ENCODE measurements at regions not wholly inside any gene's neighbourhood (a gene's known extent, or its start where the extent isn't known, plus 50 kb on each side); places are given as distances from the start of the nearest gene placed in this dataset.

DNA sequence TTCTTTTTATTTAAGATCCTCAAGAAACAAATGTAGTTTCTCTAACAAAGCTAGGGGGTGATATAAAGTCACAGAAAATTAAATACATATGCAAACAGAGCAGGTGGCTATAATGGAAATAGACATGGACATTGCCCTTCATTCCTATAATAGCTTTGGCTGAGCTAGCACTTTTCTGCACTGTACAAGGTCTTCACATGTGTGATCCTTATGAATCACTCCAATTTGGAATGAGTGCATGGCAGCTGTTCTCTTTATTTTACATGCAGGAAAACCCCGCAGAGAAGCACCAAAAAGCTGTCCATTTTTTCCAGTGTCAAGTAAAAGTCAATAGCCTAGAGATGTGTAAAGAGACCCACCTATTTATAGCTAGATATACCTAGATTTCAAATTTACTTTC, 747.4 kb upstream of the SLC8A1 start (continued):
- TF ChIP-seq, protein P1, sequence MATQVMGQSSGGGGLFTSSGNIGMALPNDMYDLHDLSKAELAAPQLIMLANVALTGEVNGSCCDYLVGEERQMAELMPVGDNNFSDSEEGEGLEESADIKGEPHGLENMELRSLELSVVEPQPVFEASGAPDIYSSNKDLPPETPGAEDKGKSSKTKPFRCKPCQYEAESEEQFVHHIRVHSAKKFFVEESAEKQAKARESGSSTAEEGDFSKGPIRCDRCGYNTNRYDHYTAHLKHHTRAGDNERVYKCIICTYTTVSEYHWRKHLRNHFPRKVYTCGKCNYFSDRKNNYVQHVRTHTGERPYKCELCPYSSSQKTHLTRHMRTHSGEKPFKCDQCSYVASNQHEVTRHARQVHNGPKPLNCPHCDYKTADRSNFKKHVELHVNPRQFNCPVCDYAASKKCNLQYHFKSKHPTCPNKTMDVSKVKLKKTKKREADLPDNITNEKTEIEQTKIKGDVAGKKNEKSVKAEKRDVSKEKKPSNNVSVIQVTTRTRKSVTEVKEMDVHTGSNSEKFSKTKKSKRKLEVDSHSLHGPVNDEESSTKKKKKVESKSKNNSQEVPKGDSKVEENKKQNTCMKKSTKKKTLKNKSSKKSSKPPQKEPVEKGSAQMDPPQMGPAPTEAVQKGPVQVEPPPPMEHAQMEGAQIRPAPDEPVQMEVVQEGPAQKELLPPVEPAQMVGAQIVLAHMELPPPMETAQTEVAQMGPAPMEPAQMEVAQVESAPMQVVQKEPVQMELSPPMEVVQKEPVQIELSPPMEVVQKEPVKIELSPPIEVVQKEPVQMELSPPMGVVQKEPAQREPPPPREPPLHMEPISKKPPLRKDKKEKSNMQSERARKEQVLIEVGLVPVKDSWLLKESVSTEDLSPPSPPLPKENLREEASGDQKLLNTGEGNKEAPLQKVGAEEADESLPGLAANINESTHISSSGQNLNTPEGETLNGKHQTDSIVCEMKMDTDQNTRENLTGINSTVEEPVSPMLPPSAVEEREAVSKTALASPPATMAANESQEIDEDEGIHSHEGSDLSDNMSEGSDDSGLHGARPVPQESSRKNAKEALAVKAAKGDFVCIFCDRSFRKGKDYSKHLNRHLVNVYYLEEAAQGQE (IDR thresholded peaks at IDR 0.05), result no peak
- TF ChIP-seq SREBF2 (IDR thresholded peaks at IDR 0.05) (no peak), HOXA7 (CRISPR knock-in tag; IDR thresholded peaks at IDR 0.05) (no peak)

DNA sequence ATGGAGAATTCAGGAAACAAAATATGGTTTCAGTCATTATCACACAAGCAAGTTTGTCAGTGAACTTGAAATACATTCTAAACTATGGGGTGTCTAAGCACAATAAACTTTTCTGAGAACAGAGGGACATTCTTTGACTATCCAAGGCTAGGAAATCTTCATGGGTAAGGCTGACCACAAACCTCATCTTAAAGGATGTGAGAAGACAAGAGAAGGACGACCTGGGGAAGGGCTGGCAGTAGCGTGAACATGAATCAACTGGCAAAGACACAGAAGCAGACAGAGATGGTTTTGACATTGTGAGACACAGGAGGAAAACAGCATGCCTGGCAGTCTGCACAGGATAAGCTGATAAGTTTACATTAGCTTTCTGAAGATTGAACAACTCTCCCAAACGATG, 752.4 kb upstream of the SLC8A1 start:
- Histone ChIP-seq H3K27ac (no peak overlapping the region), H3K9me3 (no peaks in the 10 kb centered on the region), H3K4me2 (no peak overlapping the region), H3K4me1 (no peaks in the 10 kb centered on the region), H3K4me3 (no peak overlapping the region)
- 4% methylated on average over 3 of the region's 3 CpGs for WGBS (ENCODE audit: missing lambda C conversion rate)
- ChIA-PET POLR2A (no interaction called here), CTCF (no interaction called here)
- TF ChIP-seq RAD21 (conservative IDR thresholded peaks at IDR 0.05 in 1 of 2, IDR thresholded peaks at IDR 0.05 in 1 of 2), result no peak
- no peak for TF ChIP-seq CEBPB (IDR thresholded peaks at IDR 0.05)
- TF ChIP-seq CHD2 (IDR thresholded peaks at IDR 0.05; ENCODE audit: low read length, partially characterized antibody), result no peak
- TF ChIP-seq HEYL (CRISPR knock-in tag; IDR thresholded peaks at IDR 0.05), result no peak
- no peak for TF ChIP-seq GATA3 (IDR thresholded peaks at IDR 0.05; ENCODE audit: borderline replicate concordance)
- TF ChIP-seq POLR2A (IDR thresholded peaks at IDR 0.05; ENCODE audit: low read length), result no peak
- TF ChIP-seq NR3C1 (IDR thresholded peaks at IDR 0.05), result no peak
- TF ChIP-seq SMC3 (IDR thresholded peaks at IDR 0.05), result no peak
- no peak for TF ChIP-seq ZC3H11A (IDR thresholded peaks at IDR 0.05)
- TF ChIP-seq RARB (CRISPR knock-in tag; IDR thresholded peaks at IDR 0.05), result no peak
- TF ChIP-seq, protein P2, sequence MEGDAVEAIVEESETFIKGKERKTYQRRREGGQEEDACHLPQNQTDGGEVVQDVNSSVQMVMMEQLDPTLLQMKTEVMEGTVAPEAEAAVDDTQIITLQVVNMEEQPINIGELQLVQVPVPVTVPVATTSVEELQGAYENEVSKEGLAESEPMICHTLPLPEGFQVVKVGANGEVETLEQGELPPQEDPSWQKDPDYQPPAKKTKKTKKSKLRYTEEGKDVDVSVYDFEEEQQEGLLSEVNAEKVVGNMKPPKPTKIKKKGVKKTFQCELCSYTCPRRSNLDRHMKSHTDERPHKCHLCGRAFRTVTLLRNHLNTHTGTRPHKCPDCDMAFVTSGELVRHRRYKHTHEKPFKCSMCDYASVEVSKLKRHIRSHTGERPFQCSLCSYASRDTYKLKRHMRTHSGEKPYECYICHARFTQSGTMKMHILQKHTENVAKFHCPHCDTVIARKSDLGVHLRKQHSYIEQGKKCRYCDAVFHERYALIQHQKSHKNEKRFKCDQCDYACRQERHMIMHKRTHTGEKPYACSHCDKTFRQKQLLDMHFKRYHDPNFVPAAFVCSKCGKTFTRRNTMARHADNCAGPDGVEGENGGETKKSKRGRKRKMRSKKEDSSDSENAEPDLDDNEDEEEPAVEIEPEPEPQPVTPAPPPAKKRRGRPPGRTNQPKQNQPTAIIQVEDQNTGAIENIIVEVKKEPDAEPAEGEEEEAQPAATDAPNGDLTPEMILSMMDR (IDR thresholded peaks at IDR 0.05), result no peak
- no peak for TF ChIP-seq ZSCAN20 (CRISPR knock-in tag; IDR thresholded peaks at IDR 0.05)
- no peak for TF ChIP-seq NPAS2 (CRISPR knock-in tag; IDR thresholded peaks at IDR 0.05; ENCODE audit: borderline replicate concordance)
- no peak for TF ChIP-seq FOSL2 (IDR thresholded peaks at IDR 0.05)
- no peak for TF ChIP-seq FOSL2 (CRISPR knock-in tag; IDR thresholded peaks at IDR 0.05)
- ATAC-seq, result no peak
- no peak for FAIRE-seq
- DNase-seq (ENCODE audit: low read depth in 1 of 2, low spot score in 1 of 2), result no peak

DNA sequence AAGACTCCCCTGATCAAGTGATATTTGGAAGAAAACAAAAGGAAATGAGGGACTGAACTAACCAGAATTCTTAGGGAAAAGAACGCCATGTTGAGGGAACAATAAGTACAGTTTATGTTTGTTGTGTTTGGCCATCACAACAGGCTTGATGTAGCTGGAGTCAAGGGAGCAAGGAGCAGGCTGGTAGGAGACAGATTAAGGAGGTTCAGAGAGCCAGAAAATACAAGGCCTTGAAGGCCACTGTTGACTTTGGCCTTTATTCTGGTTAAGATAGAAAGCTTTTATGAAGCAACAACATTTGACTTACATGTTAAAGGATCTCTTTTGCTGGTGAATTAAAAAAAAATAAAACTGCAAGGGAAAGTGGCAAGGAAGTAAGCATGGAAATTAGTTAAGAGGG, 754.1 kb upstream of the SLC8A1 start:
- Histone ChIP-seq H3K27ac (no peak overlapping the region), H3K4me1 (no peaks in the 10 kb centered on the region), H3K4me3 (no peak overlapping the region), H3K9me3 (no peaks in the 10 kb centered on the region), H3K4me2 (no peak overlapping the region)
- 14% methylated on average over 1 of the region's 1 CpG for WGBS (ENCODE audit: missing lambda C conversion rate)
- FAIRE-seq (no peak), DNase-seq (ENCODE audit: low read depth in 1 of 2, low spot score in 1 of 2) (no peak), ATAC-seq (no peak)
- TF ChIP-seq NFE2L2 (conservative IDR thresholded peaks at IDR 0.05; ENCODE audit: low read length) (no peak), TP53 (CRISPR knock-in tag; IDR thresholded peaks at IDR 0.05) (no peak), SMC3 (IDR thresholded peaks at IDR 0.05) (no peak), FOXS1 (CRISPR knock-in tag; IDR thresholded peaks at IDR 0.05) (no peak), KDM1A (IDR thresholded peaks at IDR 0.05; ENCODE audit: low read depth) (no peak), SREBF2 (IDR thresholded peaks at IDR 0.05) (no peak), EHMT2 (IDR thresholded peaks at IDR 0.05; ENCODE audit: low read depth) (no peak), POLR2AphosphoS2 (conservative IDR thresholded peaks at IDR 0.05; ENCODE audit: low read length) (no peak), NR3C1 (IDR thresholded peaks at IDR 0.05) (no peak), CHD2 (IDR thresholded peaks at IDR 0.05; ENCODE audit: low read length, partially characterized antibody) (no peak), MAZ (IDR thresholded peaks at IDR 0.05; ENCODE audit: borderline replicate concordance, low read depth, low read length) (no peak), RARB (CRISPR knock-in tag; IDR thresholded peaks at IDR 0.05) (no peak), JUNB (IDR thresholded peaks at IDR 0.05) (no peak), ZC3H11A (IDR thresholded peaks at IDR 0.05) (no peak), EHF (CRISPR knock-in tag; IDR thresholded peaks at IDR 0.05) (no peak), HEYL (CRISPR knock-in tag; IDR thresholded peaks at IDR 0.05) (no peak), POLR2A (IDR thresholded peaks at IDR 0.05; ENCODE audit: low read length) (no peak)
- TF ChIP-seq, protein P2 (IDR thresholded peaks at IDR 0.05), result no peak
- TF ChIP-seq, protein P3, sequence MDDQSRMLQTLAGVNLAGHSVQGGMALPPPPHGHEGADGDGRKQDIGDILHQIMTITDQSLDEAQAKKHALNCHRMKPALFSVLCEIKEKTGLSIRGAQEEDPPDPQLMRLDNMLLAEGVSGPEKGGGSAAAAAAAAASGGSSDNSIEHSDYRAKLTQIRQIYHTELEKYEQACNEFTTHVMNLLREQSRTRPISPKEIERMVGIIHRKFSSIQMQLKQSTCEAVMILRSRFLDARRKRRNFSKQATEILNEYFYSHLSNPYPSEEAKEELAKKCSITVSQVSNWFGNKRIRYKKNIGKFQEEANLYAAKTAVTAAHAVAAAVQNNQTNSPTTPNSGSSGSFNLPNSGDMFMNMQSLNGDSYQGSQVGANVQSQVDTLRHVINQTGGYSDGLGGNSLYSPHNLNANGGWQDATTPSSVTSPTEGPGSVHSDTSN (IDR thresholded peaks at IDR 0.05), result no peak
- TF ChIP-seq, protein P4, sequence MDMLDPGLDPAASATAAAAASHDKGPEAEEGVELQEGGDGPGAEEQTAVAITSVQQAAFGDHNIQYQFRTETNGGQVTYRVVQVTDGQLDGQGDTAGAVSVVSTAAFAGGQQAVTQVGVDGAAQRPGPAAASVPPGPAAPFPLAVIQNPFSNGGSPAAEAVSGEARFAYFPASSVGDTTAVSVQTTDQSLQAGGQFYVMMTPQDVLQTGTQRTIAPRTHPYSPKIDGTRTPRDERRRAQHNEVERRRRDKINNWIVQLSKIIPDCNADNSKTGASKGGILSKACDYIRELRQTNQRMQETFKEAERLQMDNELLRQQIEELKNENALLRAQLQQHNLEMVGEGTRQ (IDR thresholded peaks at IDR 0.05), result no peak
- POLR2A ChIA-PET, result no interaction called here
- CTCF ChIA-PET, result no interaction called here

All from A549 (cell line).